Endodermal cell (in vitro differentiated cells): ENCODE measurements at regions not wholly inside any gene's neighbourhood (a gene's known extent, or its start where the extent isn't known, plus 50 kb on each side); places are given as distances from the start of the nearest gene placed in this dataset.

Source experiments
- DNase-seq: peaks from one replicate; pipeline ENCODE4 v3.0.0-alpha.2; 2017
- H3K27ac ChIP-seq: 2 replicates; pipeline ENCODE4 v1.5.1; 2013; ENCODE audit warnings: mild to moderate bottlenecking, low read depth, low read length, moderate library complexity
- H3K27me3 ChIP-seq: 2 replicates; pipeline ENCODE4 v1.6.1; 2013; ENCODE audit warnings: mild to moderate bottlenecking, low read length, moderate library complexity; ENCODE audit not compliant: insufficient read depth, control insufficient read depth, poor library complexity, severe bottlenecking
- H3K36me3 ChIP-seq: 2 replicates; pipeline ENCODE4 v1.7.0; 2013; ENCODE audit warnings: mild to moderate bottlenecking, low read length, moderate library complexity; ENCODE audit not compliant: control insufficient read depth, insufficient read depth
- H3K4me1 ChIP-seq: one replicate; pipeline ENCODE4 v1.7.0; 2013; ENCODE audit warnings: low read length; ENCODE audit not compliant: control insufficient read depth, insufficient read depth
- H3K4me3 ChIP-seq: 2 replicates; pipeline ENCODE4 v1.5.1; 2013; ENCODE audit warnings: mild to moderate bottlenecking, low read length, moderate library complexity
- H3K9ac ChIP-seq: 2 replicates; pipeline ENCODE4 v1.6.1; 2013; ENCODE audit warnings: mild to moderate bottlenecking, low read length, moderate library complexity; ENCODE audit not compliant: poor library complexity, severe bottlenecking; ENCODE audit errors: extremely low read depth
- H3K9me3 ChIP-seq: 2 replicates; pipeline ENCODE4 v1.6.1; 2013; ENCODE audit warnings: mild to moderate bottlenecking, low read length, moderate library complexity; ENCODE audit not compliant: control insufficient read depth
- H3K27ac Mint-ChIP-seq: 2 replicates; pipeline ENCODE4 v1.8.0; 2020; ENCODE audit warnings: mixed read lengths
- H3K27me3 Mint-ChIP-seq: 2 replicates; pipeline ENCODE4 v1.8.0; 2021; ENCODE audit warnings: mild to moderate bottlenecking, mixed read lengths; ENCODE audit not compliant: insufficient read depth
- H3K36me3 Mint-ChIP-seq: 2 replicates; pipeline ENCODE4 v1.8.0; 2020; ENCODE audit warnings: low read depth, mixed read lengths
- H3K4me1 Mint-ChIP-seq: 2 replicates; pipeline ENCODE4 v1.8.0; 2020; ENCODE audit warnings: mixed read lengths
- H3K4me3 Mint-ChIP-seq: 2 replicates; pipeline ENCODE4 v1.8.0; 2020; ENCODE audit warnings: mild to moderate bottlenecking, moderate library complexity, mixed read lengths
- H3K9me3 Mint-ChIP-seq: 2 replicates; pipeline ENCODE4 v1.8.0; 2020; ENCODE audit warnings: mild to moderate bottlenecking, mixed read lengths
- WGBS, 2 experiments: methylation state at CpG; one replicate each; pipeline versions ENCODE4 v1.1.5 to v1.1.7; 2013; ENCODE audit warnings: missing lambda C conversion rate in 2 of 2, mixed read lengths in 1 of 2; ENCODE audit not compliant: insufficient coverage in 1 of 2, insufficient read length in 1 of 2; 5-methylcytosine and 5-hydroxymethylcytosine counted together
- TF ChIP-seq, protein P1 (sequence below): fragments of 200-600 bp; sonication (generic); conservative IDR thresholded peaks from 2 replicates; pipeline ENCODE4 v1.5.0; 2021; ENCODE audit warnings: antibody characterized with exemption, mild to moderate bottlenecking

GRCh38 chr10:28838908-28839307 lies 161.6 kb downstream of the BAMBI start:
- TF ChIP-seq, protein P1, sequence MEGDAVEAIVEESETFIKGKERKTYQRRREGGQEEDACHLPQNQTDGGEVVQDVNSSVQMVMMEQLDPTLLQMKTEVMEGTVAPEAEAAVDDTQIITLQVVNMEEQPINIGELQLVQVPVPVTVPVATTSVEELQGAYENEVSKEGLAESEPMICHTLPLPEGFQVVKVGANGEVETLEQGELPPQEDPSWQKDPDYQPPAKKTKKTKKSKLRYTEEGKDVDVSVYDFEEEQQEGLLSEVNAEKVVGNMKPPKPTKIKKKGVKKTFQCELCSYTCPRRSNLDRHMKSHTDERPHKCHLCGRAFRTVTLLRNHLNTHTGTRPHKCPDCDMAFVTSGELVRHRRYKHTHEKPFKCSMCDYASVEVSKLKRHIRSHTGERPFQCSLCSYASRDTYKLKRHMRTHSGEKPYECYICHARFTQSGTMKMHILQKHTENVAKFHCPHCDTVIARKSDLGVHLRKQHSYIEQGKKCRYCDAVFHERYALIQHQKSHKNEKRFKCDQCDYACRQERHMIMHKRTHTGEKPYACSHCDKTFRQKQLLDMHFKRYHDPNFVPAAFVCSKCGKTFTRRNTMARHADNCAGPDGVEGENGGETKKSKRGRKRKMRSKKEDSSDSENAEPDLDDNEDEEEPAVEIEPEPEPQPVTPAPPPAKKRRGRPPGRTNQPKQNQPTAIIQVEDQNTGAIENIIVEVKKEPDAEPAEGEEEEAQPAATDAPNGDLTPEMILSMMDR = no peak
- WGBS, 2 experiments = 93% methylated on average over 2 of the region's 2 CpGs; no CpG with 5 or more reads in 1 of the 2 experiments
- Mint-ChIP-seq H3K27me3 (no peaks in the 10 kb centered on the region), H3K36me3 (no peaks in the 10 kb centered on the region), H3K4me3 (no peak overlapping the region), H3K4me1 (peaks cover 5% of the 10 kb centered on the region), H3K27ac (no peak overlapping the region), H3K9me3 (peaks cover 4% of the 10 kb centered on the region)
- Histone ChIP-seq H3K9me3 (peaks cover under 1% of the 10 kb centered on the region), H3K36me3 (no peaks in the 10 kb centered on the region), H3K27me3 (no peaks in the 10 kb centered on the region), H3K27ac (no peak overlapping the region), H3K4me3 (no peak overlapping the region), H3K4me1 (no peaks in the 10 kb centered on the region), H3K9ac (no peak overlapping the region)
- no peak for DNase-seq

DNA sequence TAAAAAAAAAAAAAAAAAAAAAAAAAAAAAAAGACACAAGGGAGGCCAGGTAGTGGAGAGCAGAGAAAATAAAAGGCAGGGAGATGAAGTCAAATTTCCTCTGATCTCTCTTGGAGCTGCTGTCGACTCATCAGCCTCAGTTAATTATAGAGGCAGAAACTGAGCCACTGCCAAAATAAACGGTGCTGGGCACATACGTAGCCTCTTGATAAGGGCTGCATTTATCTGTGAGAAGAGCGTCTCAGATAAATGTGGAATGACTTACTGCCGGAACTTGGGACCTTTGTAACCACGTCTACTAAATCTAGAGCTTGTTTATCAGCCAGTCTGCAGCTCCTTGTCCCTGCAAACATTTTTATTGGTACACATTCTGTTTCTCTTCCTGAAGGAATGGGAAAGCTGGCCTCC lies 162.3 kb downstream of the BAMBI start:
- no peaks in the 10 kb centered on the region for H3K4me1 ChIP-seq
- Mint-ChIP-seq H3K36me3 (no peaks in the 10 kb centered on the region), H3K27ac (no peak overlapping the region), H3K4me3 (no peak overlapping the region), H3K4me1 (peaks cover 5% of the 10 kb centered on the region), H3K9me3 (peaks cover 4% of the 10 kb centered on the region), H3K27me3 (no peaks in the 10 kb centered on the region)
- H3K27me3 ChIP-seq = no peaks in the 10 kb centered on the region
- peaks cover 8% of the 10 kb centered on the region for H3K9me3 ChIP-seq
- WGBS, 2 experiments = 80 to 84% methylated on average over 6 of the region's 6 CpGs
- H3K27ac ChIP-seq = no peak overlapping the region
- no peaks in the 10 kb centered on the region for H3K36me3 ChIP-seq
- no peak overlapping the region for H3K4me3 ChIP-seq
- TF ChIP-seq, protein P1 = no peak
- no peak overlapping the region for H3K9ac ChIP-seq
- DNase-seq = peak; percentile 10

- H3K27ac ChIP-seq = no peak overlapping the region
- DNase-seq = peak; percentile 10
- H3K9ac ChIP-seq = no peak overlapping the region
- Mint-ChIP-seq H3K4me1 (peaks cover 5% of the 10 kb centered on the region), H3K4me3 (no peak overlapping the region), H3K27ac (no peak overlapping the region), H3K27me3 (no peaks in the 10 kb centered on the region), H3K9me3 (peaks cover 4% of the 10 kb centered on the region), H3K36me3 (no peaks in the 10 kb centered on the region)
- no peaks in the 10 kb centered on the region for H3K36me3 ChIP-seq
- H3K4me3 ChIP-seq = no peak overlapping the region
- TF ChIP-seq, protein P1 = no peak
- H3K9me3 ChIP-seq = peaks cover 14% of the 10 kb centered on the region
- H3K4me1 ChIP-seq = no peaks in the 10 kb centered on the region
- 93 to 95% methylated on average over 4 to 6 of the region's 6 CpGs for WGBS, 2 experiments
- H3K27me3 ChIP-seq = no peaks in the 10 kb centered on the region
These were observed 162.9 kb downstream of the BAMBI start for GRCh38 chr10:28840202-28840601.
